ENCODE measurements at regions not wholly inside any gene's neighbourhood (a gene's known extent, or its start where the extent isn't known, plus 50 kb on each side); places are given as distances from the start of the nearest gene placed in this dataset.

DNA sequence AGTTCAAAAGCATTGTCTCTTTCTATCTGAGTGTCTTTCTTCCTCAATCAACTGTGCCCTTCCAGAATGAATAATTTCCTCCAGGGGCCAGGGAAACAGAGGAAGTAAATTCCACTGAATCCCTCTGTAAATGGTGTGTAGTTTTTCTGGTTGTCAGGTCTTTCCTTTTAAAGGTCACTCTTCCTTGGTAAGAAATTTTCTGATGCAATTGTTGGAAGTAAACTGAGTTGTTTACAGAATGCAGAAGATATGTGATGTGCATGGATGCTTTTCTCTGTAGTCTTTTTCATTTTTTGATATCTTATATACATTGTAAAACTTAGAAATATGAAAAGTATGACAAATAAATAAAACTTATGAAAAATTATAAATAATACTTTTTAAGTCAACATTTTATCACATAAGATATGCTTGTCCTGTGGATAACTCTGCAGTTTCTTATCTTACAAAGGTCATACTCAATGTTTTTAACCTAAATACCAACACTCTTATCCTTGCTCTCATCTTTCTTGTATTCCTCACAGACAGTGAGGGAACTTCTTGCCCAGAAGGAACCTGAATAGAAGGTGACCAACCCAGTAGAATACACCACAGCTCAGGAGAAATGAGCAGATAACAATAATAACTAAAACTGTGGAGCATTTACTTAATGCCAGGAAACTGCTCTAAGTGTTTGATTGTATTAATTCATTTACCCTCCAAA, 234.5 kb downstream of the METTL4 start:
- DNase-seq = no peak

DNA sequence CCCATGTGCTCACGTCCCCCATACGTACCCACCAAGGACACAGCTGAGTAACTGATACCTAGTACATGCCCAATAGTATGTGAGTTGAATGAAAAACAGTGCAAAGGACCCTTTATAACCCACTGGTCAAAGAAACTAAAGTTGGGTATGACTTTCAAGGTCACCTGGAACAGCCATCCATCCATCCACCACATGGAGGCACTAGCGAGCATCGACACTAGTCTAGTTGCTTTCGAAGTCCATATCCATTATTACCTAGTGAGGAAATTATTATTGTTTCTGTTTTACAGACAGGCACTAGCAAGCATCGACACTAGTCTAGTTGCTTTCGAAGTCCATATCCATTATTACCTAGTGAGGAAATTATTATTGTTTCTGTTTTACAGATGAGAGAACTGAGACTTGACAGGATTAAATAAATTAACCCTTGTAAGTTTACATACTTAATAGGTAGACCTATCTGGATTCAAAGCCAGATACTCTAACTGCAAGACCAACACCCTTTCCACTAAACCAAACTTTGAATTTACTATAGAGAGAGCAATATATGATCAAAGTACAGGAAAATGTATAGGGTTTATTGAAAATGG, 233.7 kb downstream of the METTL4 start:
- peak; percentile 52 for DNase-seq

DNA sequence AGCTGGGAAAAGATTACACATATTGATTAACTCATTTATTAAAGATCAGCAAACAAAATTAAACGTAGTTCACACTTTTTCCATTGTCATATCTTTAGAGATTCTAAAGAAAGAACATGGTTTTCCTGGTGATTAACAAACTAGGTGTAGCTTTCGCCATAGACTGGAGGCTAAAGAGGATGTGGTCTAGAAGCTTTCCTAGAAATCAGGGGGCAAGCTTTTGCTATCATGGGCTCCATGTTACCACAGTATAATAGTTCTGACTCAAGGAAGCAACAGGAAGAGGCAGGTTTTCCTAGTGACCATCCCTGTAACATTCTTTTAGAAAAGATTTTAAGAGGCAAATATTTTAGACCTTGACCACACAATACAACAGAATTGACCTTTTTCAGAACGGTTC, 232.7 kb downstream of the METTL4 start:
- DNase-seq = no peak

DNA sequence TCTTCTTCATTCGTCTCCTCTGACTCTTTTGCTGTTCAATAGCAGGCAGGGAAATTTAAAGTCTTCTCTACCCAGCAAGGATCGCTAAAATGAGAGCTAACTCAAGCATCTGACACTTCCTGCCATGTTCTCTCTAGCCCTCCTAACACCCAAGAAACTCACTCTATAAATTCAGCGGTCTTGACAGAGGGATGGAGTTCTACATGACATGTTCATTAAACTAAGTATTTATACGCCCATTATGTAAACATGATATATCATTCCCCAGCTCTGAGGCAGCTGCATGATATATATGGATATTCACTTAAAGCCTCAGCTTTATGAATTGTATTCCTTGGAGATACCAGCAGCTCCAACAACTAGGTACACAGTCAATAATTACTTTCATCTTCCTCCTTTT, 231.0 kb downstream of the METTL4 start:
- no peak for DNase-seq

DNA sequence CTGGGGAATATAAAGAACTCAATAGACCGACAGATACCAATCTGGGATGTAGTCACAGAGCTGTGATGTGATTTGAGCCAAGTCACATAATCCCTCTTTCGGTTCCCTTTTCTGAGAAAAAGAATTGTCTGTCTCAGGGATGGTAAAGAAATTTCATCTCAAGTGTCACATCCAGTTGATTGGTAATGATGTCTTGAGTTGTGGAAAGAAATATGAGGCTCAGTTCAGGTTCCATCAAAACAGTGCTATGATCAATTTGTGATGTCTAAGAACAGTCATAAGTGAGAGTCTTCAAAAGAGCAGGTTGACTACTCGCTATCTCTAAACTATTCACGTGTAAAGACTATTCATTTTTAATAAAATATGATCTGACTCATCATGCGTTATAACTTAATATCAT, 223.3 kb downstream of the METTL4 start:
- no peak for DNase-seq

DNA sequence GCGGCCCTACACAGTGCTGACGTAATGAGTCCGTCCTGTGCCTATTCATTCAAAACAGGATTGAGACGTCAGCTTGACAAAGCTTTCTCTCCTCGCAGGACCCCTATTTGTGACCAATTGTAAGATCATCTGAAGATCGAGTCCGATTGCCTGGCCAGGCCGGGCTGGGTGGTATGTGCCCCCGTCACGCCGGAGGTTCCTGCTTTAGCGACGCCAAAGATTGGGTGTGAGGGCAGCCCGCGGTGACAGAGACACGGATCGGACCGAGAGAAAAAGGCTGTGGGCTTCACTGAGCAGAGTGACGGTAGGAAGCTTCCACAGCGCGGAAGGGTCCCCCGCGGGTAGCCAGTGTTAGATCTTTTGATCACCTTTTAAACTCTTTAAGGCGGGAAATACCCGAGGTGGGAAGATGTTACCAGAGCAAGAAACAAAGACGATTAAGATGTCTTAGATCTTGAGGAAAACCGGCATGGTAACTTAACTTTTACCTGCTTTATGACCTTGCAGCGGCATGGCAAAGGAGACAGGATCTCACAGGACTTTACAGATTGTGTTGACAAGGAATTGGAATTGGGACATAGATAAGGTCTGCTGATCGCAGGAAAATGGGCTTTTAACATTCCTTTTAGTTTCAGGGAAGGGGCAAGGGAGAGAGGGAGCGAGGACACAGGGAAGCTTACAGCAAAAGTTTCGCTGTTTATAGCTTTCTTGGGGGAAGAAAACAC, 220.0 kb downstream of the METTL4 start:
- no peak for DNase-seq

DNA sequence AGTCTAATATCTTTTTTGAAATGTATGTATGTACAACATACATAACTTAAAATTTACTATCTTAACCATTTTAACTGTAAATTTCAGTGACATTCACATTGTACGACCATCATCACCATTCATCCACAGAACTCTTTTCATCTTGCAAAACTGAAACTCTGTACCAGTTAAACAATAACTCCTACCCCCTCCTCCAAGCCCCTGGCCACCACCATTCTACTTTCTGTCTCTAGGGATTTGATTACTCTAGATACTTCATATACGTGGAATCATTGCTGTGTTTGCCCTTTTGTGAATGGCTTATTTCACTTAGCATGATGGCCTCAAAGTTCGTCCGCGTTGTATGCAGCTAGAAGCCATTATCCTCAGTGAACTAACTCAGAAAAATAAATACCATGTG, 217.0 kb downstream of the METTL4 start:
- no peak for DNase-seq

DNA sequence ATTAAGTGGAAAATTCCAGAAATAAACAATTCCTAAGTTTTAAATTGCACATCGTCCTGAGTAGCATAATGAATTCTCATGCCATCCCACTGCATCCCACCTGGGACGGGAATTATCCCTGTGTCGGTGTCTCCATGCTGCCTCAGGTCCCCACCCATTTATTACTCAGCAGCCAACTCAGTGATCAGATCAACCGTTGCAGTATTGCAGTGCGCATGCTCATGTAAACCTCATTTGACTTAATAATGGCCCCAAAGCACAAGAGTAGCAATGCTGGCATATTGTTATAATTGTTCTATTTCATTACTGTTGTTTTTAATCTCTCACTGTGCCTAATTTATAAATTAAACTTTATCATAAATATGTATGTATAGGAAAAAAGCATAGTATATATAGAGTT, 214.4 kb downstream of the METTL4 start:
- DNase-seq = no peak

DNA sequence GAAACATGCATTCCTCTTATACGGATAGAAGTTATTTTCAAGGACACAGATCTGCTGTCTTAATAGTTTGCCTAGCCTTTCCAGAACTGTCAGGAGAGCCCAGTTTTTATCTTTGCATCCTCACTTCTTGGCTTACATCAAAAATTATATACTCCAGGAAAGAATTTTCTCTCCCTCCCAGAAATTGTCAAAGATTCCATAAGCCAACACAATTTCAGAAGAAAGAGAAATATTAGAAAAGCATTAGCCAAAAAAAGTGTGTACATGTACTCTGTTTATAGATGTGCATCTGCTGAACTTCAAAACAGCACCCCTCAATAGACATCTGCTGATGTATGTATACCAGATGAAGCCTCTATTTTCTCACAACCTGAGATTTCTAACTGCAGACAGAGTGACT, 210.4 kb downstream of the METTL4 start:
- no peak for DNase-seq

DNA sequence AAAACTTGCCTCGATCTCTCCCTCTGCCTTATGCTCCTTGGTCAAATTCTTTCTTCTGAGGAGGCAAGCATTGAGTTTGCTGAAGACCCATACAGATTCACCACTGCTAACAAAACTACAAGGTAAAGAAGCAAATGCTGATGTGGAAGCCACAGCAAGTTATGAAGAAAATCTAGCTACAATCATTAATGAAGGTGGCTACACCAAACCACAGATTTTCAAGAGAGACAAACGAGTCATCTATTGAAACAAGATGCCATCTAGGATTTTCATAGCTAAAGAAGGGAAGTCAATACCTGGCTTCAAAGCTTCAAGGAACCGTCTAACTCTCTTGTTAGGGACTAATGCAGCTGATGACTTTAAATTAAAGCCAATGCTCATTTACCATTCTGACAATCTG, 203.2 kb downstream of the METTL4 start:
- no peak for DNase-seq

DNA sequence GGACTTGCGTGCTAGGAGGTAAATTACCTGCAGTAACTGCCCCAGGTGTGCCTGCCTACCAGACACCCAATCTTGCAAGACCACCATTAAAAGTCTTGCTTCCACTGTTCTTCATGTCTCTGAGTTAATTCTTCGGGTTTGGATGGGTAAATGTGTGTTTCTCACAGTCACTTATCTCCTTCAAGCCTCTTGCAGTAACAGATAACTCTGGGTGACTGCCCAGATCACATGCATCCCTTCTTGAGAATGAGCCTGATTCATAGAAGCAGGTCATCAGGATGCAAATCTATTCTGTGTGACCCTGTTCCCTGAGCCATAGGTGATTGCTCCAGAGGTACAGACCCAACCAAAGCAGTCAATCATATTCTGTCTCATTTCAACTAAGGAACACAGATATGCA, 194.6 kb downstream of the METTL4 start:
- no peak for DNase-seq

DNA sequence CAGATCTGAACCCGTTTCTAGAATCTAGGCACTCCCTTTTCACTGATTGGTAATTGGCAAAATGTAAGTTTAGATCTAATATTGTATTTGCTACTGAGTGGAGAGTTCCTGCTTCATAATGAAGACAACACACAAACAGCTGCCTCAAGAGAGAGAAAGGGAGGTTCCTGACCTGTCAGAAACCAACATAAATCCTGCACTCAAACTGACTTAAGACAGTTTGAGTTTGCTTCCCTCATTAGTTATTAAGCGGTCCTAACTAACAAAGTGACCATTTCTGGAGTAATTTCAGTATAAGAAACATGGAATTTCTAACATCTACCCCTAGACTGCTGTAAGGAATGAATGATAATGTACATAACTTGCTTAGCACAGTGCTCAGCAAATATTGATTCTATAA, 191.2 kb downstream of the METTL4 start:
- no peak for DNase-seq

DNA sequence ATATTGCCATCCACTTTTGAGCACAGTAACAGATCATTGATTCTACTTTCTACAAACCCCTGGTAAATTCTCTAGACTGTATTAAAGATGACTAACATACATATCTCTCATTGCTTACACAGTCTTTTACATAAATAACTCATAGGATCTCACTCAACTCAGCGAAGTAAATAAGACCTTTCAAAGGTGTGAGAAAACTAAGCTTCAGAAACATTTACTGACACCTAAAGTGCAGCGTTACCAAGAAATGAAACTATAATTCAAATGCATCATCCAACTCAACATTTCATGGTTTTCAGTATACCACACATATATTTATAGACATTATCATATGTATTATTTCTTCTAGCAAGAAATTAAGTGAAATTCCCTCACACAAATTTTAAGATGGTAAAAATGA, 189.8 kb downstream of the METTL4 start:
- no peak for DNase-seq

DNA sequence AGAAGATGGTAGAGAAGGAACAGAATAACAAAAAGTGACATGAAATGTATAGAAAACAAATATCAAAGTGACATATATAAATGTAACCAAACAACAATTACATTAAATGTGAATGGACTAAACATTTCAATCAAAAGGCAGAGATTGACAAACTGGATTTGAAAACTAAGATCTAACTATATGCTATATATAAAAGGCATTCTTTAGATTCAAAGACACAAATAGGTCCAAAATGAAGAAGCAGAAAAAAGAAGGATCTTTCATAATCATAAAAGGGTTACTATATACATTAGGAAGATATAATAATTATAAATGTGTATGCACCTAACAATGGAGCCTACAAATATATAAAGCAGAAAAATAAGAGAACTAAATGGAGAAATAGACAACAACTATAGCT, 183.7 kb downstream of the METTL4 start:
- DNase-seq = no peak

DNA sequence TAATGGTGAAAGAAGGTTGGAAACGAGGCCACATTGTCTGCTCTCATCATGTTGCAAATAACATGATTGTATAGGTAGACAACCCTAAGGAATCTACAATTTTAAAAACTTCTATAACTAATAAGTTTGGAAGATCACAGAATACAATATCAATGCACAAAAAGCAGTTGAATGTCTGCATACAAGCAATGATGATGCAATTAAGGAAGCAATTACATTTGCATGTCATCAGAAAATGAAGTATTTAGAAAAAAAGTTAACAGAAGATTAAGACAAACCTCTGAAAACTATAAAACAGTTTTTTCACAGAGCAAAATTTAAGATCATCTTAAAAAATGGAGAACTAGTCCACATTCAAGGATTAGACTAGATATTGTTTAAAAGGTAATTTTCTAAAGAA, 181.1 kb downstream of the METTL4 start:
- no peak for DNase-seq

DNA sequence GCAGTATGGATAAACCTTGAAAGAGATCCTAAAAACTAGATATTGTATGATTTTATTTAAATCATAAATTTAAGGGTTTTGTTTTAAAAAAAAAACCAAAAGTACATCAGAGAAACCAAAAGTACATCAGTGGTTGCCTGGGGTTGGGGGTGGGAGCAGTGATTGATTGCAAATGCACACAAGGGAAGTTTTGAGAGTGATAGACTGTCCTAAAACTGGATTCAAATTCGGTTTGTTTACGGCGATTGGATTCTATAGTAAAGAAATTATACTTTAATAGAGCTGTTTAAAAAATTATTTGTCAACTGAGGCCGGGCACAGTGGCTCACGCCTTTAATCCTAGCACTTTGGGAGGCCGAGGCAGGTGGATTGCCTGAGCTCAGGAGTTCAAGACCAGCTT, 179.8 kb downstream of the METTL4 start:
- no peak for DNase-seq

DNA sequence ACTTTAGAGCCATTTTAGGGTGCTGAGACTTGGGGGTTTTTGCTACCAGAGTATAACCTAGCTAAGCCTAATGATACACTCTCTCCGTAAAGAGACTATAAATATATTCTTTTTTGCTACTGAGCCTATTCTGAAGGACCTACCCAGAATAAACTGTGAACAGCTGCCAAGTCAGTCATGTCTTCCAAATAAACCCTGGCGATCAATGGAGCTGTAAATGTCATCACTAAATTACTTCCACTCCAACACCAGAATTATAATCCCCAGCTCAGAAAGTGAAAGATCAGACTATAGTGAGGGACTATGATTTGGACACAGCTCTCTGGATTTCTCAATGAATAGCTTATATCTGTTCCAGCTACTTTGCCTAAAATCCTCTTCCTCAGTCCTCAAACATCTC, 178.9 kb downstream of the METTL4 start:
- no peak for DNase-seq

DNA sequence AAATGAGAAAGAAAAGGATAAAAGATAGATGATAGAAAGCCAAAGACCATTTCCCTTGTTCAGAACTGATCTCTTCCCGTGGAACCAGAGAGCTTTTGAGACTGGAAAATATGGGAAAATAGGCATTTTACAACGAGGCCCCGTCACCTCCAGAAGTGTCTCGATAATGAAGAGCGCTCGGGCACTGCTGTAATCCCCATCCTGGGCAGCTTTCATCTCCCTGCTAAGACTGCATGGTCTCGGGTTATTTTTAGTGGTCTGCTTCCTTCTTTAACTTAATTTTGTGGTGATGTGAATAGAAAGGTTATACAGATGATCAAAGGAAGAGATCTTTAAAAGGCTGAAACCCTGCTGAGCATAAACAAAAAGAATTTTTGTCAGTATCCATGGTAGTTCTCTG, 176.6 kb downstream of the METTL4 start:
- DNase-seq = no peak

DNA sequence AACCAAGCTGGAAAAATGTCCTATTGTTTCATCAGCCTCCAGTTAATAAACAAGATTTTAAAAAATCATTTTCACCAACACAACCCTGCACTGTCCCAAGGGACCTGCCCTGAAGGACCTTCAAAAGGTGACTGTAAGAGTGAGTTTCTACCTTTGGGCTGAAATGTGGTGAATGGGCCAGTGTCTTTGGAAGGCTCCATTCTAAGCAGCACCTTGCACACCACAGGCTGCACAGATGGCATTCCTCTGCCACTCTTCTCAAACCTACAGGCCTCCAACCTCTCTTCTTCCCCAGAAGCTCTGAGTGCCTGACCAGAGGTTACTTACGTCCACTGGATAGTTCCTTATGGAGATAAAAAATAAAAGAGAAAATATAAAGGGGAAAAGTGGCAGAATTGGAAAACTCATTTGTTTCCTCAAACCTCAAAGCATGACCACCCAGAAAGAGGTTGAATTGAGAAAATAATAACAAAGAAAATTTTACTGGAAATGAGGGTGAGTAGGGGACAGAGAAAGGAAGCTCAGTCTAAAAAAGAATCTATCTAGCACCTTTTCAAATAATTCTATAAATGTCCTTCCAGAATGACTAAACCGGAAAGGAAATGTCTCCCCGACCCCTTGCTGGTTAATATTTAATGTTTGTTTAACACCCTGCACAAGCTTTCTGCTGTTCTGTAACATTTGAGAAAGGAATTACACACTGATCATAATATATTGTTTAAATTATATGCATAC, 175.7 kb downstream of the METTL4 start:
- DNase-seq = no peak

DNA sequence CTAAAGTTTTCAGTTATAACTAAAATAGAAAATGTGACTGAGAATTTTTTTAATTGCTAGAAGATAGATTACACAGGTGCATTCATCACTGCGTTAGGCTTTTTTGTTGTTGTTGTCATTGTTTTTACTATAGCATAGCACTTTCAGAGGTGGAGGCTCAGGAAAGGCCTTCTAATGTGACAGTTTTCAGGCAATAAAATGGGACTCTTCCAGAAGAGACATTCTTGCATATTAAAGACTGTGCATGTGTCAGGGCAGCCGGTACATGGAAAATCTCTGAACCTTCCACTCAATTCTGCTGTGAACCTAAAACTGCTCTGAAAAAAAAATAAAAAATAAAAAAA, 175.2 kb downstream of the METTL4 start:
- DNase-seq = no peak

DNA sequence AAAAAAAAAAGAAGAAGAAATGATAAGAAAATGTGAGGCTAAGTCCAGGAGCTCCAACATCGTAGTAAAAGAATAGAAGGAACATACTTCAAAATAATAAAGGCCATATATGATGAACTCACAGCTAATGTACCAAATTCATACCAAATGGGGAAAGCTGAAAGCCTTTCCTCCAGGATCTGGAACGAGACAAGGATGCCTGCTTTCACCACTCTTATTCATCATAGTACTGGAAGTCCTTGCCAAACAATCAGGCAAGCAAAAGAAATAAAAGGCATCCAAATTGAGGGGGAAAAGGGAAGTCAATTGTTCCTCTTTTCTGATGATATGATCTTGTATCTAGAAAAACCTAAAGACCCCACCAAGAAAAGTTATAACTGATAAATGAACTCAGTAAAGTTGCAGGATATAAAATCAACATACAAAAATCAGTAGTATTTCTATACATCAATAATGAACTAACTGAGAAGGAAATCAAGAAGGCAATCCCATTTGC, 170.6 kb downstream of the METTL4 start:
- no peak for DNase-seq

DNA sequence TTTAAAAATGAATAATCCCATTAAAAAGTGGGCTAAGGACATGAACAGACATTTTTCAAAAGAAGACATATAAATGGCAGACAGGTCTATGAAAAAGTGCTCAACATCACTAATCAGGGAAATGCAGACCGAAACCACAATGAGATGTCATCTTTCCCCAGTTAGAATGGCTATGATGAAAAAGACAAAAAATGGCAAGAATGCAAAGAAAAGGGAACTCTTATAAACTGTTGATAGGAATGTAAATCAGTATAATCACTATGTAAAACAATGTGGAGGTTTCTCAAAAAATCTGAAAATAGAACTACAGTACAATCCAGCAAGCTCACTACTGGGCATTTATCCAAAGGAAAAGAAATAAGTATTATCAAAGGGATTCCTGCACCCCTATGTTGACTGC, 169.2 kb downstream of the METTL4 start:
- DNase-seq = no peak

DNA sequence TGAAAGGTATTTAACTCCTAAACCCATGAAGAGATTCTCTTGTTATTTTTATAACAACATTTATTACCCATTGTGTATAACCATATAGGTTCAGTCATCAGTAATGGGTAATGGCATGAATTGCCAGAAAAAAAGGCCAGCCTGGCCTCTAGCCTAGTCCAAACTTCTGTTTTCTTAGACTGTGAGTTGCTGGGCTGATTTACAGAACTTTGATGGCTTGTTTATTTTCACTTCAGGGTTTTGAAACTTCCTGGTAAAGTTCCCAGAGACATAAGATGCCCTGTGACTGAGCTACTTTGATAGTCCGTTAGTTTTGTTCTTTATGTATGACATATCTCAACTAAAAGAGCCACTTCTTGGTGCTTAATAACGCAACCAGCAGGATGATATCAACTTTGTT, 164.8 kb downstream of the METTL4 start:
- no peak for DNase-seq

DNA sequence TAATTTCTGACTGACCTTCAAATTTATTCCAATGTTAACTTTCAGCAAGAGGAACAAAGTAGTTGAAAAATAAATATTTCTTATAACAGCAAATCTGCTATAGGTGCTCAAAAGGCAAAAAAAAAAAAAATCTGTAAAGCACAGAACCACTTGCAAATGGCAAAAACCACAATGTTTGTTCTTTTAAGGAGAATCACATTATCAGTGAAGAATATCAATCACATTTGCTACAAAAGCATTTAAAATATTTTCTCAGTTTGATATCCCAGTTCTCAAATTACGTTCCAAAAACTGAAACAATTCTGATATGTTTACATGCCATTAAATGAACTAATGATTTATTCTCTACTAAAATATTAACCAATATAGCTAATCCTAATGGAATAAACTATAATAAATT, 163.3 kb downstream of the METTL4 start:
- no peak for DNase-seq

Data from stimulated activated CD4-positive, alpha-beta T cell treated with anti-CD3 and anti-CD28 coated beads, Interleukin-4, amount 100 ng/mL, for 1 hour (primary cell).